Ammon's horn (tissue), 1 donor: ENCODE measurements at regions not wholly inside any gene's neighbourhood (a gene's known extent, or its start where the extent isn't known, plus 50 kb on each side); places are given as distances from the start of the nearest gene placed in this dataset.
"Not testable (repeated sequence)": the region's sequence is repeated elsewhere in the genome, so short reads cannot be mapped to it uniquely, and the experiment has no call there.

Source experiments
- DNase-seq: peaks from one replicate; pipeline ENCODE4 v3.0.0-alpha.2; 2016; ENCODE audit warnings: low spot score

GRCh38 chr1:72412286-72412685, 129.9 kb upstream of the NEGR1 start:
- DNase-seq, result no peak

- DNase-seq, result no peak
Observed at GRCh38 chr1:72399807-72400206, 117.5 kb upstream of the NEGR1 start.

- DNase-seq, result peak; percentile 1
Observed at GRCh38 chr1:72397786-72398185, 115.4 kb upstream of the NEGR1 start.

GRCh38 chr1:72394457-72394856, 112.1 kb upstream of the NEGR1 start:
- no peak for DNase-seq

- DNase-seq, result no peak
Observed at GRCh38 chr1:72379072-72379471, 96.7 kb upstream of the NEGR1 start.

GRCh38 chr1:72375226-72375625, 92.9 kb upstream of the NEGR1 start:
- no peak for DNase-seq

- DNase-seq, result no peak
Observed at GRCh38 chr1:72371259-72372035, 89.1 kb upstream of the NEGR1 start.

GRCh38 chr1:72370836-72371235, 88.5 kb upstream of the NEGR1 start:
- DNase-seq, result not testable (repeated sequence)

GRCh38 chr1:72369069-72369757, 86.9 kb upstream of the NEGR1 start:
- no peak for DNase-seq

GRCh38 chr1:72366466-72366865, 84.1 kb upstream of the NEGR1 start:
- no peak for DNase-seq

GRCh38 chr1:72365693-72366092, 83.4 kb upstream of the NEGR1 start:
- no peak for DNase-seq

GRCh38 chr1:72362538-72362937, 80.2 kb upstream of the NEGR1 start:
- no peak for DNase-seq

- no peak for DNase-seq
Observed at GRCh38 chr1:72357411-72357810, 75.1 kb upstream of the NEGR1 start.

GRCh38 chr1:72355899-72356298, 73.6 kb upstream of the NEGR1 start:
- no peak for DNase-seq

- no peak for DNase-seq
Observed at GRCh38 chr1:72341661-72342060, 59.3 kb upstream of the NEGR1 start.

GRCh38 chr1:72336776-72337175, 54.4 kb upstream of the NEGR1 start:
- DNase-seq, result no peak
